B cell (primary cell): ENCODE measurements at regions not wholly inside any gene's neighbourhood (a gene's known extent, or its start where the extent isn't known, plus 50 kb on each side); places are given as distances from the start of the nearest gene placed in this dataset.

ENCODE experiments used
- ATAC-seq: fragments of 200-7000 bp; cut with Tn5 transposase; one replicate; pipeline ENCODE4 v1.10.0; 2021; ENCODE audit warnings: low read depth, mild to moderate bottlenecking, moderate number of reproducible peaks, moderate library complexity
- CTCF ChIA-PET: fragments of 350-600 bp; sonication (Branson Sonifier 250); formaldehyde crosslinking; loops from one replicate; lab custom pipeline; 2021; ENCODE audit warnings: antibody characterized with exemption, inconsistent platforms; lab: Charles Lee
- POLR2A ChIA-PET: fragments of 350-600 bp; sonication (Branson Sonifier 250); formaldehyde crosslinking; loops from one replicate; lab custom pipeline; 2021; ENCODE audit warnings: antibody characterized with exemption; lab: Charles Lee
- DNase-seq: peaks from one replicate; pipeline ENCODE4 v3.0.0; 2013
- H2AFZ ChIP-seq: 2 replicates; pipeline ENCODE4 v1.6.1; 2012; ENCODE audit warnings: mild to moderate bottlenecking, low read depth, low read length; ENCODE audit not compliant: insufficient read depth, poor library complexity, severe bottlenecking
- H3K27ac ChIP-seq, 2 donors: 1 replicate in 1 of 2; 2 replicates in 1 of 2; pipeline ENCODE4 v1.5.1; 2012 to 2013; ENCODE audit warnings: low read length in 2 of 2, mild to moderate bottlenecking in 2 of 2, moderate library complexity in 1 of 2
- H3K27me3 ChIP-seq, 4 experiments: fragments of 200-600 bp in 1 of 4; sonication (generic) in 1 of 4; replicated peaks in 1 of 4; 1 replicate in 2 of 4; 2 replicates in 2 of 4; pipeline versions ENCODE4 v1.6.1 to v1.7.0; 2013 to 2016; ENCODE audit warnings: low read length in 3 of 4, mild to moderate bottlenecking in 2 of 4, mixed read lengths in 1 of 4, moderate library complexity in 1 of 4; ENCODE audit not compliant: insufficient read depth in 4 of 4, control insufficient read depth in 3 of 4; ENCODE audit errors: control extremely low read depth in 1 of 4
- H3K36me3 ChIP-seq, 2 experiments: replicated peaks in 1 of 2; 1 replicate in 1 of 2; 2 replicates in 1 of 2; pipeline versions ENCODE4 v1.6.1 to v1.7.1; 2013; ENCODE audit warnings: low read length in 1 of 2; ENCODE audit not compliant: insufficient read depth in 2 of 2, control insufficient read depth in 1 of 2; ENCODE audit errors: control extremely low read depth in 1 of 2, extremely low read depth in 1 of 2
- H3K4me1 ChIP-seq, 2 donors: fragments of 200-600 bp in 1 of 2; sonication (generic) in 1 of 2; 1 replicate in 1 of 2; 2 replicates in 1 of 2; pipeline versions ENCODE4 v1.5.1 to v1.6.1; 2013 to 2017; ENCODE audit warnings: low read length in 2 of 2; ENCODE audit not compliant: control insufficient read depth in 2 of 2, insufficient read depth in 2 of 2
- H3K4me2 ChIP-seq: replicated peaks from 2 replicates; pipeline ENCODE3; 2012; ENCODE audit warnings: mild to moderate bottlenecking, low read depth, low read length; ENCODE audit not compliant: poor library complexity, severe bottlenecking
- H3K4me3 ChIP-seq, 5 experiments: fragments of 200-600 bp in 1 of 5; sonication (generic) in 1 of 5; 1 replicate in 3 of 5; 2 replicates in 2 of 5; pipeline versions ENCODE4 v1.5.1 to v1.7.0; 2011 to 2016; ENCODE audit warnings: low read length in 4 of 5, mild to moderate bottlenecking in 4 of 5, low read depth in 2 of 5, control low read depth in 1 of 5, moderate library complexity in 1 of 5; ENCODE audit not compliant: insufficient read depth in 1 of 5; ENCODE audit errors: control extremely low read depth in 1 of 5, extremely low read depth in 1 of 5
- H3K79me2 ChIP-seq: fragments of 200-600 bp; sonication (generic); one replicate; pipeline ENCODE4 v1.6.0; 2016; ENCODE audit warnings: low read length; ENCODE audit not compliant: control insufficient read depth, insufficient read depth
- H3K9ac ChIP-seq: fragments of 200-600 bp; sonication (generic); 2 replicates; pipeline ENCODE4 v1.6.1; 2017; ENCODE audit warnings: mild to moderate bottlenecking, low read length, moderate library complexity
- H3K9me3 ChIP-seq, 3 donors: one replicate each; pipeline versions ENCODE4 v1.6.1 to v1.7.1; 2013; ENCODE audit warnings: low read length in 2 of 3; ENCODE audit not compliant: control insufficient read depth in 2 of 3, insufficient read depth in 1 of 3; ENCODE audit errors: control extremely low read depth in 1 of 3
- H4K20me1 ChIP-seq: 2 replicates; pipeline ENCODE4 v1.6.0; 2012; ENCODE audit warnings: mild to moderate bottlenecking, low read length; ENCODE audit not compliant: insufficient read depth, control insufficient read depth, poor library complexity, severe bottlenecking
- H3K27ac Mint-ChIP-seq: one replicate; pipeline ENCODE4 v1.8.0; 2021; ENCODE audit warnings: mixed read lengths
- H3K27me3 Mint-ChIP-seq: one replicate; pipeline ENCODE4 v1.8.0; 2021; ENCODE audit warnings: mixed read lengths
- H3K4me1 Mint-ChIP-seq: one replicate; pipeline ENCODE4 v1.8.0; 2021; ENCODE audit warnings: mixed read lengths
- H3K4me3 Mint-ChIP-seq: one replicate; pipeline ENCODE4 v1.8.0; 2021; ENCODE audit warnings: mixed read lengths
- H3K9me3 Mint-ChIP-seq: one replicate; pipeline ENCODE4 v1.8.0; 2022; ENCODE audit warnings: mixed read lengths; ENCODE audit not compliant: insufficient read depth
- CTCF ChIP-seq: fragments of 200-600 bp; IDR thresholded peaks from one replicate; pipeline ENCODE4 v1.8.0; 2022; ENCODE audit warnings: antibody characterized with exemption, mild to moderate bottlenecking
- EZH2 ChIP-seq: IDR thresholded peaks from 2 replicates; pipeline ENCODE4 v1.6.1; 2012; ENCODE audit warnings: borderline replicate concordance, low read depth, mild to moderate bottlenecking, moderate library complexity, low read length; ENCODE audit not compliant: insufficient read depth, poor library complexity, severe bottlenecking
- WGBS: methylation state at CpG from one replicate; pipeline ENCODE4 v1.1.5; 2013; ENCODE audit warnings: missing lambda C conversion rate; ENCODE audit not compliant: insufficient coverage; 5-methylcytosine and 5-hydroxymethylcytosine counted together
- intact Hi-C: fragments of 100-400 bp; cut with micrococcal nuclease; formaldehyde crosslinking; loops from one replicate; pipeline ENCODE4 v1.10.0; 2022

GRCh38 chr4:8707045-8707781 lies 114.6 kb downstream of the CPZ start:
- POLR2A ChIA-PET: no interaction called here
- Histone ChIP-seq H3K36me3 (no peaks in the 10 kb centered on the region), H3K9me3 (peaks cover 0 to 33% (median 2%) of the 10 kb centered on the region in 3 donors), H3K4me1 (no peaks in the 10 kb centered on the region), H3K4me2 (no peak overlapping the region), H3K27me3 (no peaks in the 10 kb centered on the region), H3K4me3 (no peak overlapping the region), H2AFZ (no peak overlapping the region), H3K9ac (no peak overlapping the region), H4K20me1 (no peaks in the 10 kb centered on the region), H3K27ac (no peak overlapping the region), H3K79me2 (no peaks in the 10 kb centered on the region)
- ATAC-seq: no peak
- Mint-ChIP-seq H3K4me1 (no peaks in the 10 kb centered on the region), H3K27me3 (peaks cover 3% of the 10 kb centered on the region), H3K4me3 (no peak overlapping the region), H3K9me3 (peaks cover 2% of the 10 kb centered on the region), H3K27ac (no peak overlapping the region)
- TF ChIP-seq EZH2 (no peak), CTCF (no peak)
- DNase-seq: no peak
- CTCF ChIA-PET: no interaction called here
- intact Hi-C loops: no loop called here
- WGBS: 71% methylated on average over 14 of the region's 15 CpGs

- H3K27me3 Mint-ChIP-seq: peaks cover 3% of the 10 kb centered on the region
Measured at GRCh38 chr4:8706216-8707044, 113.9 kb downstream of the CPZ start.

More at GRCh38 chr4:8706216-8707044, 113.9 kb downstream of the CPZ start:
- TF ChIP-seq CTCF (no peak), EZH2 (no peak)
- 63% methylated on average over 20 of the region's 21 CpGs for WGBS
- ChIA-PET CTCF (no interaction called here), POLR2A (no interaction called here)
- Histone ChIP-seq H3K9ac (no peak overlapping the region), H3K27me3 (no peaks in the 10 kb centered on the region), H3K79me2 (no peaks in the 10 kb centered on the region), H2AFZ (no peak overlapping the region), H4K20me1 (no peaks in the 10 kb centered on the region), H3K4me1 (no peaks in the 10 kb centered on the region), H3K36me3 (no peaks in the 10 kb centered on the region), H3K9me3 (peaks cover 0 to 28% (median 0%) of the 10 kb centered on the region in 3 donors), H3K4me2 (no peak overlapping the region), H3K4me3 (no peak overlapping the region), H3K27ac (no peak overlapping the region)
- H3K4me3 Mint-ChIP-seq: no peak overlapping the region
- no peaks in the 10 kb centered on the region for H3K4me1 Mint-ChIP-seq
- no peak overlapping the region for H3K27ac Mint-ChIP-seq
- peaks cover 2% of the 10 kb centered on the region for H3K9me3 Mint-ChIP-seq
- no peak for DNase-seq
- ATAC-seq: no peak
- intact Hi-C loops: no loop called here
